A673 (cell line): ENCODE measurements at regions not wholly inside any gene's neighbourhood (a gene's known extent, or its start where the extent isn't known, plus 50 kb on each side); places are given as distances from the start of the nearest gene placed in this dataset.

Source experiments
- BruUV-seq: library from RNA; stranded (reverse); fragments of 400-500 nt; replicated peaks from 2 replicates; lab custom pipeline; 2021; lab: Mats Ljungman, UMichigan
- CTCF ChIA-PET: fragments of 300-600 bp; sonication (Branson Sonifier 250); formaldehyde crosslinking; loops from one replicate; lab custom pipeline; 2022; ENCODE audit warnings: antibody characterized with exemption; lab: Charles Lee
- POLR2A ChIA-PET: fragments of 300-600 bp; sonication (Branson Sonifier 250); formaldehyde crosslinking; loops from one replicate; lab custom pipeline; 2022; ENCODE audit warnings: antibody characterized with exemption; ENCODE audit not compliant: low non-redundant PET; lab: Charles Lee
- DNase-seq: peaks from one replicate; pipeline ENCODE4 v3.0.0-alpha.2; 2015; ENCODE audit warnings: low spot score
- H3K27ac ChIP-seq: fragments of 200-600 bp; sonication (generic); 2 replicates; pipeline ENCODE4 v1.5.1; 2016; ENCODE audit warnings: mixed run types, low read depth, mild to moderate bottlenecking, mixed read lengths, antibody characterized with exemption, low read length; ENCODE audit not compliant: poor library complexity, severe bottlenecking
- H3K27me3 ChIP-seq: fragments of 200-600 bp; sonication (generic); replicated peaks from 2 replicates; pipeline ENCODE4 v1.6.1; 2017; ENCODE audit warnings: mixed run types, low read depth, mild to moderate bottlenecking, mixed read lengths, antibody characterized with exemption, low read length; ENCODE audit not compliant: insufficient read depth, poor library complexity
- H3K36me3 ChIP-seq: fragments of 200-600 bp; sonication (generic); 2 replicates; pipeline ENCODE4 v1.6.1; 2016; ENCODE audit warnings: mixed run types, mild to moderate bottlenecking, mixed read lengths, antibody characterized with exemption, low read length; ENCODE audit not compliant: insufficient read depth, poor library complexity, severe bottlenecking
- H3K4me1 ChIP-seq: fragments of 200-600 bp; sonication (generic); 2 replicates; pipeline ENCODE4 v1.6.1; 2017; ENCODE audit warnings: mixed run types, mild to moderate bottlenecking, mixed read lengths, antibody characterized with exemption, low read length; ENCODE audit not compliant: insufficient read depth, poor library complexity, severe bottlenecking
- H3K4me3 ChIP-seq: fragments of 200-600 bp; sonication (generic); 2 replicates; pipeline ENCODE4 v1.5.1; 2016; ENCODE audit warnings: low read depth, mixed run types, mild to moderate bottlenecking, mixed read lengths, low read length; ENCODE audit not compliant: poor library complexity, severe bottlenecking
- H3K9me3 ChIP-seq: fragments of 200-600 bp; sonication (generic); 2 replicates; pipeline ENCODE4 v1.6.1; 2016; ENCODE audit warnings: mixed run types, low read depth, mild to moderate bottlenecking, mixed read lengths, antibody characterized with exemption, low read length; ENCODE audit not compliant: poor library complexity, severe bottlenecking
- CTCF ChIP-seq: fragments of 300-800, 200-600 bp; sonication (generic); conservative IDR thresholded peaks from 2 replicates; pipeline ENCODE4 v1.5.1; 2017; ENCODE audit warnings: low read depth, mild to moderate bottlenecking, antibody characterized with exemption, low read length, moderate library complexity, mixed read lengths
- EZH2 ChIP-seq: fragments of 200-600 bp; sonication (generic); IDR thresholded peaks from 2 replicates; pipeline ENCODE4 v1.6.1; 2017; ENCODE audit warnings: borderline replicate concordance, low read depth, mild to moderate bottlenecking, mixed read lengths, antibody characterized with exemption, low read length; ENCODE audit not compliant: poor library complexity, severe bottlenecking
- intact Hi-C: fragments of 100-400 bp; cut with micrococcal nuclease; formaldehyde crosslinking; loops from one replicate; pipeline ENCODE4 v1.10.0; 2022; ENCODE audit not compliant: unreplicated experiment

DNA sequence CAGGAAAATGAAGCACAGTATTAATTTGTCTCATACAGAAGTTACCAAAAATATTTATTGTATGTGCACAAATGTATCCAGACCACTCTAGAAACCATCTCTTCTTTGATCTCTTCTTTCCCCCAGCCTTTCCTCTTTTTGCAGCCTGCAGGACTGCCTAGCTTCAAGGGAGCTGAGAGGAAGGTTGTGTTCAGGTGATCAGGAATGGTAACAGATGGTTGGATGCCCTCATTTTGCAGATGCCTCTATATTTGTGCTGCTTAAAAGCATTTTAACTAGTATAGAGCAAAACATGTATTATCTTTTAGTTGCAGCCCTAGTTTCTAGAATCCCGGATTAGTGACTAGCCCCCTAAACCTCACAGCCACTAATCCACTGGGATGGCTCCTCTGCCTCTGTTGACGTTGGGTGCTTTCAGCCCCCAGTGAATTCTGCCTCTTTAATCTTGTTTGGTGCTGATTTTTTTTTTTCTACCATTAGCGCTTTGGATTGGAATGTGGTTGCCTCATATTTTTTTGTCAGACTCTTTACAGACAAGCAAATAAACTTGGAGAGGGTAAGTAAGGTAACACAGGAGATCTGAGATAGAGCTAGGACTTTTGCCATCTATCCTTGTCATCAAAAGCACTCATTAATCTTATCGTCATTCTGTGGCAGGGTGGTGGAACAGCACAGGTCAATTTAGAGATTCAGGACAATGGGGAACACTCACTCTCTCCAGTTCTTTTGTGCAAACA is 103.8 kb upstream of the NDUFV2 start:
- DNase-seq: no peak
- intact Hi-C loops: no loop called here
- CTCF ChIA-PET: no interaction called here
- TF ChIP-seq CTCF: no peak
- no peak for TF ChIP-seq EZH2
- POLR2A ChIA-PET: no interaction called here
- Histone ChIP-seq H3K9me3 (peaks cover 3% of the 10 kb centered on the region), H3K27me3 (no peaks in the 10 kb centered on the region), H3K27ac (no peak overlapping the region), H3K4me3 (no peak overlapping the region), H3K4me1 (no peaks in the 10 kb centered on the region), H3K36me3 (no peaks in the 10 kb centered on the region)
- no TSS peak for BruUV-seq

DNA sequence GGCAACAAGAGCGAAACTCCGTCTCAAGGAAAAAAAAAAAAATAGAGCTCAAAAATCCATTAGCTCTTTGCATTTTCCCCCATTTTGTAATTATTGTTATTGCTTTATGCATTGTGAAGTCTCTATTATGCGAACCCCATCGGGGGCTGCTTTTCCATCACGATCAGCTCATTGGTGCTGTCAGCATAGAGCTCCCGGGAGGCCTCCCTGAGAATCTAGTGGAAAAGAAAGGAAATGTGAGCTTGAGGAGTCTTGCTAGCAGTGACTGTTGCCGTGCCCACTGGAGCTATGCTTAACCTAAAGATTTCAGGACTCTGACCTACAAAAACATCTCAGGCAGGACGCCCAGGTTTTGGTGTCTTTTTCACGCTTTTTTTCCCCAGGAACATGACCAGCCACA is 102.6 kb upstream of the NDUFV2 start:
- no peaks in the 10 kb centered on the region for H3K27me3 ChIP-seq
- POLR2A ChIA-PET: no interaction called here
- H3K27ac ChIP-seq: no peak overlapping the region
- intact Hi-C loops: no loop called here
- no peaks in the 10 kb centered on the region for H3K36me3 ChIP-seq
- DNase-seq: no peak
- CTCF ChIA-PET: interaction anchor here (0.7 kb wide), 2 partner anchors 113 to 635 kb away, joined by 3 to 4 read pairs; no protein-coding TSS in a partner anchor
- TF ChIP-seq EZH2 (no peak), CTCF (no peak)
- no peak overlapping the region for H3K4me3 ChIP-seq
- no TSS peak for BruUV-seq
- peaks cover 3% of the 10 kb centered on the region for H3K9me3 ChIP-seq
- H3K4me1 ChIP-seq: no peaks in the 10 kb centered on the region

DNA sequence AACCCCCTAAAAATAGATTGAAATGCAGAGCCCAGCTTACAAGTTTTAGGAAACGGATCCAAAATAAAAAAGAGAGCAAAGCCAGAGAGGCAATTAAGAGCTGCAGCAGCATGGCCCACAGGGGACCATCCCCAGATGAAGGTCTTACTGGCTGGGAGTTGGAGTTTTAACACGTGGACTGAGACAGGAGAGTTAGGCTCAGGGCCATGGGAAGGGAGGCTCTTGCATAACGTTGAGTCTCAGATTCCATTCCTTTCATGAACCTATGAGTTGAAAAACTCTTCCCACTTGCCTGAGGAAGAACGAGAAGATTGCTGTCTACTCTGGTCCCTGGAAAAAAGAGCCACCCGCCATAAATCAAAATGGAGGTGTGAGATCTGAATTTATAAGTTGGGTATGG is 101.8 kb upstream of the NDUFV2 start:
- Histone ChIP-seq H3K4me3 (no peak overlapping the region), H3K36me3 (no peaks in the 10 kb centered on the region), H3K4me1 (no peaks in the 10 kb centered on the region), H3K27me3 (no peaks in the 10 kb centered on the region), H3K27ac (no peak overlapping the region), H3K9me3 (peaks cover 3% of the 10 kb centered on the region)
- BruUV-seq: no TSS peak
- DNase-seq: no peak
- CTCF ChIA-PET: no interaction called here
- TF ChIP-seq EZH2 (no peak), CTCF (no peak)
- POLR2A ChIA-PET: interaction anchor here (0.7 kb wide), 1 partner anchor 1454 kb away, joined by 13 read pairs; the partner anchor contains the start of gene APCDD1
- intact Hi-C loops: no loop called here
